ENCODE measurements at regions not wholly inside any gene's neighbourhood (a gene's known extent, or its start where the extent isn't known, plus 50 kb on each side); places are given as distances from the start of the nearest gene placed in this dataset.
A peak's percentile ranks its signal among the peaks of the same experiment; 100 is the strongest.

GRCh38 chr21:24411429-24411828, 1195.9 kb downstream of the MRPL39 start:
- DNase-seq (ENCODE audit: low read depth) = no peak

DNA sequence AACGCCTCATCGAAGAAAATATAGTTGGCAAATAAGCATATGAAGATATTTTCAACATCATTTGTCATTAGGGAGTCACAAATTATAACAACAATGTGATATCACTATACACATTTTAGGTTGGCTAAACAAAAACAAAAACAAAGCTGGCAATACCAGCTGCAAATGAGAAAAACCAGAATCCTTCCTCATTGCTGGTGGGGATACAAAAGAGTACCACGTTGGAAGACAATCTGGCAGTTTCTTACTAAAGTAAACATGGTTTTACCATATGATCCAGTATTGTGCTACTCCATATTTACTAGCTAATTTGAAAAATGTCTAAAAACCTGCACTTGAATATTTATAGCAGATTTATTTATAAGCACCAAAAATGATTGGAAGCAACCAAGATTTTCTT, 1204.1 kb downstream of the MRPL39 start:
- no peak overlapping the region for H3K4me3 ChIP-seq (ENCODE audit: low read depth, low read length)
- DNase-seq (ENCODE audit: low read depth) = no peak

More at GRCh38 chr21:24411429-24411828, 1195.9 kb downstream of the MRPL39 start:
- no peak overlapping the region for H3K4me3 ChIP-seq (ENCODE audit: low read depth, low read length)

- DNase-seq (ENCODE audit: low read depth) = no peak
- no peak overlapping the region for H3K4me3 ChIP-seq (ENCODE audit: low read depth, low read length)
These were observed 1211.9 kb downstream of the MRPL39 start for GRCh38 chr21:24395320-24395923.

DNA sequence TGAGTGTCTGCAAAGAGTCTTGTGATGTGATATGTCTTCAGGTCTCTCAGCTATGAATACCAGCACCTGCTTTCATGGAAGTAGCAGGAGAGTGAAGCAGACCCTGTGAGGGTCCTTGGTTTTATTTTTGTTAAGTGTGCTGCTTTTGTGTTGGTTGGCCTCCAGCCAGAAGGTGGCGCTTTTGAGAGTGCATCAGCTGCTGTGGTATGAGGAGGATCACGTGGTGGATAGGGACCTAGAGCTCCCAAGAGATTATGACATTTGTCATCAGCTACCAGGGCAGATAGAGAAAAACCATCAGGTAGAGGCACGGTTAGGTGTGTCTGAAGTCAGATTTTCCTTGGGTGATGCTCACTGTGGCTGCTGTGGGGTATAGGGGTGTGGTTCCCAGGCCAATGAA, 1232.1 kb downstream of the MRPL39 start:
- H3K4me3 ChIP-seq (ENCODE audit: low read depth, low read length) = no peak overlapping the region

DNA sequence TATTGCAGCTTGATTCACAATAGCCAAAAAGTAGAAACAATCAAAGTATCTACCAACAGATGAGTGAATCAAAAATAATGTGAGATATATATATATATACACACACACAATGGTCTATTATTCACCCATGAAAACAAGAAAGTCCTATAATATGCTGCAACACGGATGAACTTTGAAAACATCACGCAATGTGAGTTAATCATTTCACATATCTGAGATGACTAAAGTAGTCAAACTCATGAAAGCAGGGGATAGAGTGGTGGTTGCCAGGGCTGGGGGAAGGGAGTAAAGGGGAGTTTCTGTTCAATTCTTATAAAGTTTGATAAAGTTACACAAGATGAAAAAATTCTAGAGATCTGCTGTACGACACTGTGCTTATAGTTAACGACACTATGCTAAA, 1234.8 kb downstream of the MRPL39 start:
- DNase-seq (ENCODE audit: low read depth) = no peak
- no peak overlapping the region for H3K4me3 ChIP-seq (ENCODE audit: low read depth, low read length)

More for the DNA sequence above, 1232.1 kb downstream of the MRPL39 start:
- no peak for DNase-seq (ENCODE audit: low read depth)

- no peak overlapping the region for H3K4me3 ChIP-seq (ENCODE audit: low read depth, low read length)
- peak; percentile 15 for DNase-seq (ENCODE audit: low read depth)
These were observed 1237.5 kb downstream of the MRPL39 start for GRCh38 chr21:24369746-24370145.

DNA sequence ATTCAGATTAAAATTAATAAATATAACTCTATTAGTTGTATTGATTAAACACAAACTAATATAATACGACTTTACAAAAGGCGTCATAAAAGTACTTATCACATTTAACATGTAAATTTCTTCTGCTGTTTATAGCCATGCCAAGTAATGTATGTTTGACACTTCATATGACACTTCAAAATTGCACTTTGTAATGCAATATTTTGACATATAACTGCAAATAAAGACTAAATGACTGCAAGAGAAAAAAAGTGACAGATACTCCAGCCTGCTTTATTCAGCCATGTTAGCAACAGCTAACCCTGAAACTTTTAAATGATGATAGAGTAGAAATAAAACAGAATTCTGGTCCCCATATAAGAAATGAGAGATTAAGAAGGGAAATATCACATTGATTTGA, 1238.0 kb downstream of the MRPL39 start:
- H3K4me3 ChIP-seq (ENCODE audit: low read depth, low read length) = no peak overlapping the region
- DNase-seq (ENCODE audit: low read depth) = no peak

DNA sequence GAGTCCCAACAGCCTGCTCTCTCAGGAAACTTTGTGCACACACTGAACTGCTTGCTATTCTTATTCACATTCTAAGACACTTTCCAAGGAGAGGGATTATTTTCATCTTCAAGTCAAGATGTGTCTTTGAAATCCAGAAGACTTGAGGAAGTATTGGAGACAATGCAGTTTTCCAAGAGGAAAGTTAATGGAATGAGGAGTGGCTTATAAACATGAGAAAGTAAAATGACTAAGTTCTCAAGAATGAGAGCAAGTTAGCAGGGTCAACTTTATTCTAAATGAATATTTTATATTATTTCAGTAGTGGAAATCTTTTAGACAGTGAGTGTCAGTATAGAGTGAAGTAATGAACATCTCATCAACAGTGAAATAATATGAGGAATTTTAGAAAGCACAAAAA, 1239.3 kb downstream of the MRPL39 start:
- H3K4me3 ChIP-seq (ENCODE audit: low read depth, low read length) = no peak overlapping the region
- DNase-seq (ENCODE audit: low read depth) = no peak

- no peak overlapping the region for H3K4me3 ChIP-seq (ENCODE audit: low read depth, low read length)
- no peak for DNase-seq (ENCODE audit: low read depth)
These were observed 1253.8 kb downstream of the MRPL39 start for GRCh38 chr21:24353492-24353891.

- DNase-seq (ENCODE audit: low read depth) = no peak
- H3K4me3 ChIP-seq (ENCODE audit: low read depth, low read length) = no peak overlapping the region
These were observed 1267.9 kb downstream of the MRPL39 start for GRCh38 chr21:24339406-24339805.

DNA sequence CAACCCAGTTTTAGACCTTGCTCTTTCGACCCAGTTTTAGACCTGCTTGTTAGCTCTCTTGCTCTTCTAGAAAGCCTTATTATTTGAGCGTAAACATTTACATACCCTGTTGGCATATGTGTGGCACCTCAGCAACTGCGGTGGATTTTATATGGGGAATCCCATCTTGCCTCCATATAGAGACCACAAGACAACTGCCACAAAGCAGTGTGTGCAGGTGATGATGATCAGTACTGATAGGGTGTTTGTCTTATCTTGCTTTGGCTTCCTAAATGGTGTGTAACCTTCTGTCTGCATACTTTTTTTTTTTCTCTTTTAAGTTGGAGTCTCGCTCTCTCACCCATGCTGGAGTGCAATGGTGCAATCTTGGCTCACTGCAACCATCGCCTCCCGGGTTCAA, 1270.8 kb downstream of the MRPL39 start:
- DNase-seq (ENCODE audit: low read depth) = no peak

GRCh38 chr21:24323536-24323935, 1283.7 kb downstream of the MRPL39 start:
- no peak overlapping the region for H3K4me3 ChIP-seq (ENCODE audit: low read depth, low read length)
- no peak for DNase-seq (ENCODE audit: low read depth)

More for the DNA sequence above, 1270.8 kb downstream of the MRPL39 start:
- H3K4me3 ChIP-seq (ENCODE audit: low read depth, low read length) = no peak overlapping the region

DNA sequence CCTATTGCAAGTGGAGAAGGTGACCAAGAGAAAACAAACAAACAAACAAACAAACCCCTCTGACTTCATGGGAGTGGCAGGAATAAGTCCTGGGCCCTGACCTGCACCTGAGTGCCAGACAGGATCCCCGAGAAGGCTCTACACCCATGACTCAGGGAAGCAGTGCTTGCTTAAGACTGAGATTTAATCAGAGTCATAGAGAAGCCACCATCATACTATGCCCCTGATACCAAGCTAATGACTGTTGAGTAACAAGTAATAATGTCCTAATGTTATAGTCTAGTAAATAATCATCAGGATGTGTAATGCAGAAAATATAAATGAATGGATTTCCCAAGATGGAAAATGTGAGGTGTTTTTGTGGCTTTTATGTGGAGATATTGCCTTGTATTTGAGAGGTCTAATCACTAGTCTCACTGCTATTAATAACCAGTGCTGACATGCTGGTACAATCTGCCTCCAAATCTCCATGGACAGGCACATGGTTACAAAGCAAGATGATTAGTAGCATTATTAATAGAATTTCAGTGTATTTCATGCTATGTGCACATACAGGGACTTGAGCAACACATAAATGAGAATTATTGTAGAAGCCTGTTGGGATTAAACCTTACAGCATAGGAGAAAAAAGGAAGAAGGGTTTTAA, 1290.9 kb downstream of the MRPL39 start:
- no peak for DNase-seq (ENCODE audit: low read depth)
- no peak overlapping the region for H3K4me3 ChIP-seq (ENCODE audit: low read depth, low read length)

DNA sequence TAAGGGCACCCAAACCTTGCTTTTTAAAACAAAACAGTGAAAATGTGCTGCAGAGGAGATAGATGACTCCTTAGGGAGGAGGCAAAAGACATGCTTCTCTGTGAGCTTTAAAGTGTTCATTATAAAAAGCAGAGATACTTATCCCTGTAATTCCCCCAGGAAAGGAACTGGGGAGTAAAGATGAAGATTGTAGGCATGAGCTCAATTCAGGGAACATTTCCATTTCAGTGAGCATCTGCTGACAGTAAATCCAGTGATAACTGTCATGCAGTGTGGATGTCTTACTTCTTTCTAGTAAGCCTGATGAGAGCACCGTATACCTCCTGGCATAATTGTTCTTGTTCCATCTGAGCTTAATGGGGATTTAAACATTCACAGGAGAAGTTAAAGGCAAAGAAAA, 1296.5 kb downstream of the MRPL39 start:
- no peak overlapping the region for H3K4me3 ChIP-seq (ENCODE audit: low read depth, low read length)
- no peak for DNase-seq (ENCODE audit: low read depth)

DNA sequence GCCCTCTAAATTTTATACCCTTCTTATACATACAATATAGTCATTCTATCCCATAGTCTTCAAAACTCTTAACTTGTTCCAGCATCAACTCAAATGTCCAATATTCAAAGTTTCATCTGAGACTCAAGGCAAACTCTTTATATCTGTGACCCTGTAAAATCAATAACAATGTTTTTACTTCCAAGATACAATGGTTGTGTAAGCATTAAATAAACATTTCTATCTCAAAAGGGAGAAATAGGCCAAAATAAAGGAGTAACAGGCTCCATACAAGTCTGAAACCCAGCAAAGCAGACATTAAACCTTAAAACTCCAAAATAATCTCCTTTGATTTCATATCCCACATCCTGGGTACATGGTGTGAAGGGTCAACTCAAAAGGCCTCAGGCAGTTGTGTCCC, 1299.1 kb downstream of the MRPL39 start:
- no peak overlapping the region for H3K4me3 ChIP-seq (ENCODE audit: low read depth, low read length)
- DNase-seq (ENCODE audit: low read depth) = no peak

- H3K4me3 ChIP-seq (ENCODE audit: low read depth, low read length) = no peak overlapping the region
- no peak for DNase-seq (ENCODE audit: low read depth)
These were observed 1304.9 kb downstream of the MRPL39 start for GRCh38 chr21:24302400-24302799.

DNA sequence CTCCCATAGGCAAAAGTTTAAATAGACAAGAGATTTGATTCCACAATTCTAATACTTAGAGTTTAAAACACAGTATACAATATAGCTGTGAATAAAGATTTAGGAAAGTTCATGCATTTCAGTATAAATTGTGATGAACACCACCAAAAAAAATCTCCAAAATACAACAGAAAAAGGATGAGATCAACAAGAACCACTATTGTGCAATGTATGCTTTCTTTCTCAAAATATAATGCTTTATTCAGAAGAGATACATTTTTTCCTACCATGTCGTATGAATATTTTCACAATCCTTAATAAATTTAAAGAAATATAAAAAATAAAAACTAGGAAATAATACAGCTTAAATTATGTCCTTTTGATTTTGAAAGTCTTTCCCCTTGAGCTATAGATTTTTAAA, 1309.2 kb downstream of the MRPL39 start:
- no peak overlapping the region for H3K4me3 ChIP-seq (ENCODE audit: low read depth, low read length)
- no peak for DNase-seq (ENCODE audit: low read depth)

GRCh38 chr21:24294171-24294570, 1313.1 kb downstream of the MRPL39 start:
- no peak for DNase-seq (ENCODE audit: low read depth)
- H3K4me3 ChIP-seq (ENCODE audit: low read depth, low read length) = no peak overlapping the region

DNA sequence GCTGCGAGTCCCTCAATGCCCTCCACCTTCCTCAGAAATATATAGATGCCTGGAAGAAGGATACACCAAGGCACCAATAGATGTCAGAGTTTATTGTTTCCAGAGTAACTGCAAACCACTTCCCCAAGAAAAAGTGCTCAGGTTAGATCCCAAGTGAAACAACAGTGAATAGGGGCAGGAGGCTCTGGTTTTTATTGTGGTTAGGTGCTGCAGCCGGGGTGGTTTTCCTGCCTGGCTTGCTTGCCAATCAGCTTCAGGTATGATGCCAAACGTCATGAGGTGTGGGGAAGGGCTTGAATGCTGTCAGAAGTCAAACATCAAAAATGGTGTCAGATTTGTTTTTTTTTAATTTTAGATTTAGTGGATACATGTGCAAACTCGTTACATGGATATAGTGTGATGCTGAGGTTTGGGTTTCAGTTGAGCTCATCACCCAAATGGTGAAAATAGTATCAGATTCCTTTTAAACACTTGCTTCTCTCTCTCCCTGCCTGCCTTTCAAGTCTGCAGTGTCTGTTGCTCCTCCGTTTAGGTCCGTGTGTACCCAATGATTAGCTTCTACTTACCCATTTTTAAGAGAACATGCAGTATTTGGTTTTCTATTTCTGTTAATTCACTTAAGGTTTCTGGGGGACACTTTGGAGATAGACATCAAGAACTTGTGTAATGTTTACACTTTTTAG, 1317.0 kb downstream of the MRPL39 start:
- no peak overlapping the region for H3K4me3 ChIP-seq (ENCODE audit: low read depth, low read length)
- DNase-seq (ENCODE audit: low read depth) = no peak

GRCh38 chr21:24289539-24289938, 1317.7 kb downstream of the MRPL39 start:
- no peak for DNase-seq (ENCODE audit: low read depth)
- H3K4me3 ChIP-seq (ENCODE audit: low read depth, low read length) = no peak overlapping the region

DNA sequence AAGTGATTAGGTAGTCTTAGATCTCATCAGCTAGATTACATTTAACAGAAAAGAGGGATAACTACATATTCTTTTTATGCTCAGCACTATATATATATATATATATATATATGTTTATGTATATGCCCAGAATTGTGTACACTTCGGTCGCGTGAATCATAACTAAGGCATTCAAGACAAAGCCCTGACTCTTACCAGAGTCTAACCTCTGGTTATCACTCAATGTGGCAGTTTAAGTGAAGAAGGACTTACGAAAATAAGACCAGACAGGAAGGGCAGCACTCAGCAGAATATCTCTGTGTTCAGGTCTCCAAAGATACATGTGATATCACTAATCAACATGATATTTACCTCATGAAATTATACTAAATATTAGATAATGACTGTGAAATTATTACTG, 1326.7 kb downstream of the MRPL39 start:
- no peak for DNase-seq (ENCODE audit: low read depth)

More for the DNA sequence above, 1326.7 kb downstream of the MRPL39 start:
- H3K4me3 ChIP-seq (ENCODE audit: low read depth, low read length) = no peak overlapping the region
